ENCODE measurements at regions not wholly inside any gene's neighbourhood (a gene's known extent, or its start where the extent isn't known, plus 50 kb on each side); places are given as distances from the start of the nearest gene placed in this dataset.

GRCh38 chrX:42708222-42708621 lies 69.7 kb downstream of the PPP1R2C start:
- TF ChIP-seq CTCF (IDR thresholded peaks at IDR 0.05) (no peak), POLR2A (IDR thresholded peaks at IDR 0.05) (no peak)

All from vagina (tissue), 2 donors.